ENCODE measurements at regions not wholly inside any gene's neighbourhood (a gene's known extent, or its start where the extent isn't known, plus 50 kb on each side); places are given as distances from the start of the nearest gene placed in this dataset.

- TF ChIP-seq, protein P1, sequence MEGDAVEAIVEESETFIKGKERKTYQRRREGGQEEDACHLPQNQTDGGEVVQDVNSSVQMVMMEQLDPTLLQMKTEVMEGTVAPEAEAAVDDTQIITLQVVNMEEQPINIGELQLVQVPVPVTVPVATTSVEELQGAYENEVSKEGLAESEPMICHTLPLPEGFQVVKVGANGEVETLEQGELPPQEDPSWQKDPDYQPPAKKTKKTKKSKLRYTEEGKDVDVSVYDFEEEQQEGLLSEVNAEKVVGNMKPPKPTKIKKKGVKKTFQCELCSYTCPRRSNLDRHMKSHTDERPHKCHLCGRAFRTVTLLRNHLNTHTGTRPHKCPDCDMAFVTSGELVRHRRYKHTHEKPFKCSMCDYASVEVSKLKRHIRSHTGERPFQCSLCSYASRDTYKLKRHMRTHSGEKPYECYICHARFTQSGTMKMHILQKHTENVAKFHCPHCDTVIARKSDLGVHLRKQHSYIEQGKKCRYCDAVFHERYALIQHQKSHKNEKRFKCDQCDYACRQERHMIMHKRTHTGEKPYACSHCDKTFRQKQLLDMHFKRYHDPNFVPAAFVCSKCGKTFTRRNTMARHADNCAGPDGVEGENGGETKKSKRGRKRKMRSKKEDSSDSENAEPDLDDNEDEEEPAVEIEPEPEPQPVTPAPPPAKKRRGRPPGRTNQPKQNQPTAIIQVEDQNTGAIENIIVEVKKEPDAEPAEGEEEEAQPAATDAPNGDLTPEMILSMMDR (IDR thresholded peaks at IDR 0.05), result no peak
- TF ChIP-seq ZFX (IDR thresholded peaks at IDR 0.05; ENCODE audit: borderline replicate concordance), result no peak
Measured at GRCh38 chr3:106957029-106957428, 420.2 kb upstream of the CCDC54 start.

Data from 22Rv1 (cell line).